GM12874 (cell line): ENCODE measurements at regions not wholly inside any gene's neighbourhood (a gene's known extent, or its start where the extent isn't known, plus 50 kb on each side); places are given as distances from the start of the nearest gene placed in this dataset.

Source experiments
- CTCF ChIP-seq: IDR thresholded peaks from 2 replicates; pipeline ENCODE4 v1.5.1; 2011; ENCODE audit warnings: low read depth, mild to moderate bottlenecking, control low read depth, low read length, moderate library complexity; ENCODE audit not compliant: insufficient read depth

GRCh38 chr1:221963742-221964141, 221.9 kb upstream of the DUSP10 start:
- TF ChIP-seq CTCF = no peak

- no peak for TF ChIP-seq CTCF
Measured at GRCh38 chr1:221962385-221962784, 220.5 kb upstream of the DUSP10 start.

- TF ChIP-seq CTCF = no peak
Measured at GRCh38 chr1:221961532-221962292, 219.8 kb upstream of the DUSP10 start.

- TF ChIP-seq CTCF = no peak
Measured at GRCh38 chr1:221949996-221950395, 208.1 kb upstream of the DUSP10 start.

- TF ChIP-seq CTCF = no peak
Measured at GRCh38 chr1:221948459-221948858, 206.6 kb upstream of the DUSP10 start.

GRCh38 chr1:221947731-221948130, 205.8 kb upstream of the DUSP10 start:
- no peak for TF ChIP-seq CTCF

- TF ChIP-seq CTCF = no peak
Measured at GRCh38 chr1:221946768-221947167, 204.9 kb upstream of the DUSP10 start.
